GM06990 (cell line): ENCODE measurements at regions not wholly inside any gene's neighbourhood (a gene's known extent, or its start where the extent isn't known, plus 50 kb on each side); places are given as distances from the start of the nearest gene placed in this dataset.

Experiments
- DNase-seq: peaks from one replicate; pipeline ENCODE4 v3.0.0-alpha.2; 2011; ENCODE audit not compliant: insufficient read length; ENCODE audit errors: extremely low read depth
- H3K27me3 ChIP-seq: replicated peaks from 2 replicates; pipeline ENCODE4 v1.6.0; 2011; ENCODE audit warnings: low read length; ENCODE audit not compliant: control insufficient read depth, insufficient read depth
- H3K36me3 ChIP-seq: 2 replicates; pipeline ENCODE4 v1.5.1; 2011; ENCODE audit warnings: low read length; ENCODE audit not compliant: control insufficient read depth, insufficient read depth
- H3K4me3 ChIP-seq: replicated peaks from 2 replicates; pipeline ENCODE4 v1.5.1; 2011; ENCODE audit warnings: low read depth, mild to moderate bottlenecking, control low read depth, low read length
- CTCF ChIP-seq: IDR thresholded peaks from 2 replicates; pipeline ENCODE4 v1.5.1; 2011; ENCODE audit warnings: low read length, control low read depth, mild to moderate bottlenecking, inconsistent platforms; ENCODE audit not compliant: insufficient read depth, poor library complexity, severe bottlenecking

GRCh38 chr3:187950671-187951070 is 203.3 kb upstream of the LPP start:
- Histone ChIP-seq H3K27me3 (no peaks in the 10 kb centered on the region; the same call in 1 of the 2 replicates), H3K4me3 (no peak overlapping the region), H3K36me3 (no peaks in the 10 kb centered on the region)
- no peak for TF ChIP-seq CTCF
- DNase-seq: no peak

- H3K36me3 ChIP-seq: no peaks in the 10 kb centered on the region
- no peaks in the 10 kb centered on the region; the same call in 1 of the 2 replicates for H3K27me3 ChIP-seq
- TF ChIP-seq CTCF: no peak
- no peak for DNase-seq
- H3K4me3 ChIP-seq: no peak overlapping the region
Measured at GRCh38 chr3:187951452-187952190, 202.3 kb upstream of the LPP start.

GRCh38 chr3:187952849-187953248 is 201.1 kb upstream of the LPP start:
- no peak for TF ChIP-seq CTCF
- no peak for DNase-seq
- Histone ChIP-seq H3K27me3 (no peaks in the 10 kb centered on the region; the same call in 1 of the 2 replicates), H3K36me3 (no peaks in the 10 kb centered on the region), H3K4me3 (no peak overlapping the region)

- no peak for TF ChIP-seq CTCF
- no peak for DNase-seq
- Histone ChIP-seq H3K4me3 (no peak overlapping the region), H3K36me3 (no peaks in the 10 kb centered on the region), H3K27me3 (no peaks in the 10 kb centered on the region; the same call in 1 of the 2 replicates)
Measured at GRCh38 chr3:187954516-187954872, 199.5 kb upstream of the LPP start.

- no peaks in the 10 kb centered on the region for H3K36me3 ChIP-seq
- no peak overlapping the region for H3K4me3 ChIP-seq
- no peak for DNase-seq
- H3K27me3 ChIP-seq: no peaks in the 10 kb centered on the region
- no peak for TF ChIP-seq CTCF
Measured at GRCh38 chr3:187954873-187955586, 198.9 kb upstream of the LPP start.
